ENCODE measurements at regions not wholly inside any gene's neighbourhood (a gene's known extent, or its start where the extent isn't known, plus 50 kb on each side); places are given as distances from the start of the nearest gene placed in this dataset.

- Histone ChIP-seq H3K9me2 (ENCODE audit: insufficient read depth) (peaks cover 14% of the 10 kb centered on the region), H3K27me3 (ENCODE audit: insufficient read depth) (no peaks in the 10 kb centered on the region), H3K79me2 (replicated peaks; ENCODE audit: insufficient read depth) (no peaks in the 10 kb centered on the region), H2AFZ (peak overlapping the region; percentile 92), H3K36me3 (ENCODE audit: insufficient read depth) (no peaks in the 10 kb centered on the region), H3K27ac (ENCODE audit: low read depth) (no peak overlapping the region), H3K4me3 (no peak overlapping the region), H3F3A (replicated peaks; ENCODE audit: low read depth) (no peaks in the 10 kb centered on the region), H3K4me1 (ENCODE audit: insufficient read depth) (no peaks in the 10 kb centered on the region; the same call in 1 of the 2 replicates), H4K20me1 (replicated peaks; ENCODE audit: insufficient read depth) (no peaks in the 10 kb centered on the region), H3K4me2 (no peak overlapping the region)
- Mint-ChIP-seq H3K9me3 (peaks cover 8% of the 10 kb centered on the region; the same call in 1 of the 3 replicates), H3K27ac (no peak overlapping the region), H3K4me1 (no peaks in the 10 kb centered on the region), H3K27me3 (ENCODE audit: insufficient read depth, low read depth, poor library complexity) (peaks cover 3% of the 10 kb centered on the region), H3K36me3 (ENCODE audit: low read depth) (no peaks in the 10 kb centered on the region; the same call in 2 of the 3 replicates), H3K4me3 (no peak overlapping the region)
- ATAC-seq (no peak), DNase-seq (ENCODE audit: low spot score) (peak; percentile 21)
- TF ChIP-seq POLR2AphosphoS5 (IDR thresholded peaks at IDR 0.05; ENCODE audit: low read depth) (no peak), CTCF (conservative IDR thresholded peaks at IDR 0.05; ENCODE audit: low read depth in 2 of 2) (no peak), ZNF114 (CRISPR knock-in tag; IDR thresholded peaks at IDR 0.05) (no peak), JUNB (IDR thresholded peaks at IDR 0.05; ENCODE audit: unreplicated experiment) (no peak), EZH2 (IDR thresholded peaks at IDR 0.05; ENCODE audit: low read depth, unreplicated experiment) (no peak), ZNF331 (CRISPR knock-in tag; IDR thresholded peaks at IDR 0.05; ENCODE audit: low read depth) (no peak), ZNF462 (CRISPR knock-in tag; IDR thresholded peaks at IDR 0.05) (no peak), NANOG (IDR thresholded peaks at IDR 0.05; ENCODE audit: borderline replicate concordance) (no peak), REST (IDR thresholded peaks at IDR 0.05; ENCODE audit: unreplicated experiment) (no peak)
Observed at GRCh38 chr10:111936143-111936542, 247.4 kb downstream of the GPAM start.
